ENCODE measurements at regions not wholly inside any gene's neighbourhood (a gene's known extent, or its start where the extent isn't known, plus 50 kb on each side); places are given as distances from the start of the nearest gene placed in this dataset.

- no peak for DNase-seq (ENCODE audit: low spot score)
These were observed 124.8 kb upstream of the UBE3A start for GRCh38 chr15:25563596-25563995.

- DNase-seq (ENCODE audit: low spot score): no peak
These were observed 119.1 kb upstream of the UBE3A start for GRCh38 chr15:25557926-25558325.

- DNase-seq (ENCODE audit: low spot score): no peak
These were observed 117.3 kb upstream of the UBE3A start for GRCh38 chr15:25556136-25556535.

GRCh38 chr15:25554640-25555039 is 115.8 kb upstream of the UBE3A start:
- no peak for DNase-seq (ENCODE audit: low spot score)

- DNase-seq (ENCODE audit: low spot score): no peak
These were observed 109.8 kb upstream of the UBE3A start for GRCh38 chr15:25548600-25548999.

GRCh38 chr15:25545889-25546288 is 107.1 kb upstream of the UBE3A start:
- no peak for DNase-seq (ENCODE audit: low spot score)

- no peak for DNase-seq (ENCODE audit: low spot score)
These were observed 106.2 kb upstream of the UBE3A start for GRCh38 chr15:25545017-25545416.

GRCh38 chr15:25544076-25544475 is 105.3 kb upstream of the UBE3A start:
- no peak for DNase-seq (ENCODE audit: low spot score)

GRCh38 chr15:25543196-25543595 is 104.4 kb upstream of the UBE3A start:
- DNase-seq (ENCODE audit: low spot score): no peak

- DNase-seq (ENCODE audit: low spot score): no peak
These were observed 102.4 kb upstream of the UBE3A start for GRCh38 chr15:25541228-25541627.

GRCh38 chr15:25536801-25537611 is 98.2 kb upstream of the UBE3A start:
- no peak for DNase-seq (ENCODE audit: low spot score)

- DNase-seq (ENCODE audit: low spot score): no peak
These were observed 97.0 kb upstream of the UBE3A start for GRCh38 chr15:25535866-25536265.

- no peak for DNase-seq (ENCODE audit: low spot score)
These were observed 95.5 kb upstream of the UBE3A start for GRCh38 chr15:25534293-25534692.

- no peak for DNase-seq (ENCODE audit: low spot score)
These were observed 93.7 kb upstream of the UBE3A start for GRCh38 chr15:25532269-25533140.

- DNase-seq (ENCODE audit: low spot score): no peak
These were observed 91.0 kb upstream of the UBE3A start for GRCh38 chr15:25529774-25530173.

GRCh38 chr15:25527118-25527517 is 88.3 kb upstream of the UBE3A start:
- DNase-seq (ENCODE audit: low spot score): no peak

- no peak for DNase-seq (ENCODE audit: low spot score)
These were observed 86.9 kb upstream of the UBE3A start for GRCh38 chr15:25525741-25526140.

GRCh38 chr15:25515633-25516032 is 76.8 kb upstream of the UBE3A start:
- no peak for DNase-seq (ENCODE audit: low spot score)

GRCh38 chr15:25514522-25514921 is 75.7 kb upstream of the UBE3A start:
- DNase-seq (ENCODE audit: low spot score): no peak

- DNase-seq (ENCODE audit: low spot score): no peak
These were observed 74.1 kb upstream of the UBE3A start for GRCh38 chr15:25512957-25513356.

GRCh38 chr15:25510146-25510545 is 71.3 kb upstream of the UBE3A start:
- DNase-seq (ENCODE audit: low spot score): no peak

GRCh38 chr15:25509703-25510102 is 70.9 kb upstream of the UBE3A start:
- no peak for DNase-seq (ENCODE audit: low spot score)

- DNase-seq (ENCODE audit: low spot score): peak; percentile 12
These were observed 69.7 kb upstream of the UBE3A start for GRCh38 chr15:25508369-25509002.

All from LoVo (cell line).